ENCODE measurements at regions not wholly inside any gene's neighbourhood (a gene's known extent, or its start where the extent isn't known, plus 50 kb on each side); places are given as distances from the start of the nearest gene placed in this dataset.

DNA sequence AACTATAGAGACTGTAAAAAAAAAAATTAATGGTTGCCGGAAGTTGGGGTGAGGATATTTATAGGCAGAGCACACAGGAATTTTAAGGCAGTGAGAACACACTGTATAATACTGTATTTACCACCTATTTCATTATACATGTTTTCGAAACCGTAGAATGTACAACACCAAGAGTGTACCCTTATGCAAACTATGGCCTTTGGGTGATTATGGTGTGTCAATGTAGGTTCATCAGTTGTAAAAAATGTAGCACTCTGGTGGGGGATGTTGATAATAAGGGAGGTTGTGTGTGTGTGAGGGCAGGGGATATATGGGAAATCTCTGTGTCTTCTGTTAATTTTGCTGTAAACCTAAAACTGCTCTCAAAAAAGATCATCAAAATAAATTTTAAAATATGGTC is 791.7 kb upstream of the CDH10 start:
- no peak for DNase-seq (ENCODE audit: extremely low spot score)
- POLR2A ChIA-PET, result no interaction called here
- CTCF ChIA-PET, result no interaction called here

DNA sequence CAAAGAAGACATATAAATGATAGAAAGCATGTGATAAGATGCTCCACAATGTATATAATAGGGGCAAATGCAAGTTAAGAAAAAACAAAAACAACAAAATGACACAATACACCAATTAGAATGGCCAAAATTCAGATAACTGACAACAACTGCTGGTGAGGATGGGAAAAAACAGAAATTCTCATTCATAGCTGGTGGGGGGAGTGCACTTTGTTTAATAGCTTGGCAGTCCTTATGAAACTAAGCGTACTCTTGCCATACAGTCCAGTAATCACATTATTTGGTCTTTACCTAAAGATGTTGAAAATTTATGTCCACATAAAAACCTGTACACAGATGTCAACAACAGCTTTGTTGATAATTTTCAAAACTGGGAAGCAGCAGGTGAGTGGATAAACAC is 791.1 kb upstream of the CDH10 start:
- ChIA-PET CTCF (no interaction called here), POLR2A (interaction anchor here (0.6 kb wide), 1 partner anchor 17 kb away, joined by 3 read pairs; no protein-coding TSS in a partner anchor)
- no peak for DNase-seq (ENCODE audit: extremely low spot score)
- TF ChIP-seq ZNF384 (IDR thresholded peaks at IDR 0.05), result no peak
- TF ChIP-seq FOXM1 (IDR thresholded peaks at IDR 0.05; ENCODE audit: borderline replicate concordance), result no peak
- TF ChIP-seq FOXA1 (IDR thresholded peaks at IDR 0.05), result no peak
- TF ChIP-seq SP1 (IDR thresholded peaks at IDR 0.05), result no peak
- no peak for TF ChIP-seq NFRKB (IDR thresholded peaks at IDR 0.05)
- no peak for TF ChIP-seq TARDBP (IDR thresholded peaks at IDR 0.05)
- TF ChIP-seq, protein P1, sequence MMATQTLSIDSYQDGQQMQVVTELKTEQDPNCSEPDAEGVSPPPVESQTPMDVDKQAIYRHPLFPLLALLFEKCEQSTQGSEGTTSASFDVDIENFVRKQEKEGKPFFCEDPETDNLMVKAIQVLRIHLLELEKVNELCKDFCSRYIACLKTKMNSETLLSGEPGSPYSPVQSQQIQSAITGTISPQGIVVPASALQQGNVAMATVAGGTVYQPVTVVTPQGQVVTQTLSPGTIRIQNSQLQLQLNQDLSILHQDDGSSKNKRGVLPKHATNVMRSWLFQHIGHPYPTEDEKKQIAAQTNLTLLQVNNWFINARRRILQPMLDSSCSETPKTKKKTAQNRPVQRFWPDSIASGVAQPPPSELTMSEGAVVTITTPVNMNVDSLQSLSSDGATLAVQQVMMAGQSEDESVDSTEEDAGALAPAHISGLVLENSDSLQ (IDR thresholded peaks at IDR 0.05), result no peak
- TF ChIP-seq ARNT (IDR thresholded peaks at IDR 0.05), result no peak
- TF ChIP-seq BHLHE40 (IDR thresholded peaks at IDR 0.05; ENCODE audit: borderline replicate concordance), result no peak
- TF ChIP-seq L3MBTL2 (conservative IDR thresholded peaks at IDR 0.05), result no peak
- no peak for TF ChIP-seq LEF1 (IDR thresholded peaks at IDR 0.05; ENCODE audit: borderline replicate concordance)
- TF ChIP-seq HDGF (IDR thresholded peaks at IDR 0.05; ENCODE audit: borderline replicate concordance), result no peak
- TF ChIP-seq SUZ12 (IDR thresholded peaks at IDR 0.05), result no peak
- TF ChIP-seq ELF4 (IDR thresholded peaks at IDR 0.05), result no peak
- TF ChIP-seq FOXK2 (IDR thresholded peaks at IDR 0.05), result no peak

More for the DNA sequence above, 791.7 kb upstream of the CDH10 start:
- TF ChIP-seq TARDBP (IDR thresholded peaks at IDR 0.05), result no peak

DNA sequence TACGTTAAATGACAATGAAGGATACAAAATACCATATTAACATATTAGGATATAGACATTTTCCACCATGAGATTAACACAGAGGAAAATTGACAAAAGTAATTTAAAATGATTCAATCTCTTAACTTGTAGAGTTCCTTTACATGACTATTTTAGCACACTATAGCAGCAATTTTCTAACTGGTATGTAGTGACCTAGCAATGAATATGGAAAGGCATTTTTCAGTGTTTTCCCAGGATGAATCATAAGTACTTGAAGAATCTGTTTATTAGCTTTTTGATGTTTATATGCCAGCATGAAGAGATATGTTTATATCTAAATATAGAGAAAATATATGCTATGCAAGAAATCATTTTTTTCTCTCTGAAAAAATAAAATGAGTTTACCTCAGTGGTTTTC is 782.5 kb upstream of the CDH10 start:
- CTCF ChIA-PET, result interaction anchor here (0.5 to 0.7 kb wide), 2 partner anchors 41 to 93 kb away, joined by 3 read pairs; no protein-coding TSS in a partner anchor
- POLR2A ChIA-PET, result no interaction called here

DNA sequence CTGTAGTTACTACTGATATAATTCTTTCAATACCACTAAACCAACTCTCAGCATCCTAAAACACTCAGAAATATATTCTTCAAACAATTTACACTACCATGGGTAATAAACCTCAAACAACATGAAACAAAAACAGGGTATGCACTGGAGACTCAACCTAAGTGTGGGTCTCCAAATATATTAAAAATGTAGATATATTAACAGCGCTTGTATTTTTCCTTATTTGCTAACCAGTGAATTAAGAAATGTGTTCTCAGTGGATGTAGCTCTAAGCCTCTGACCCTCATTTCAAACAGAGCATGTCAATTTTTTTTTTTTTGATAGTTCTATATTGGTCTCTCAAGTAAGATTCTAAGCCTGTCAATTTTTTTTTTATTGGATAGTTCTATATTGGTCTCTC is 778.5 kb upstream of the CDH10 start:
- CTCF ChIA-PET, result no interaction called here
- POLR2A ChIA-PET, result no interaction called here
- no peak for DNase-seq (ENCODE audit: extremely low spot score)

More for the DNA sequence above, 782.5 kb upstream of the CDH10 start:
- TF ChIP-seq ZNF384 (IDR thresholded peaks at IDR 0.05), result no peak
- no peak for TF ChIP-seq FOXM1 (IDR thresholded peaks at IDR 0.05; ENCODE audit: borderline replicate concordance)
- no peak for TF ChIP-seq LEF1 (IDR thresholded peaks at IDR 0.05; ENCODE audit: borderline replicate concordance)
- no peak for TF ChIP-seq NFRKB (IDR thresholded peaks at IDR 0.05)
- no peak for TF ChIP-seq FOXK2 (IDR thresholded peaks at IDR 0.05)
- TF ChIP-seq ELF4 (IDR thresholded peaks at IDR 0.05), result no peak
- no peak for TF ChIP-seq SUZ12 (IDR thresholded peaks at IDR 0.05)
- TF ChIP-seq CTBP1 (IDR thresholded peaks at IDR 0.05; ENCODE audit: borderline replicate concordance), result no peak
- TF ChIP-seq FOXA1 (IDR thresholded peaks at IDR 0.05), result no peak
- TF ChIP-seq SP1 (IDR thresholded peaks at IDR 0.05), result no peak
- TF ChIP-seq HDGF (IDR thresholded peaks at IDR 0.05; ENCODE audit: borderline replicate concordance), result no peak
- TF ChIP-seq BHLHE40 (IDR thresholded peaks at IDR 0.05; ENCODE audit: borderline replicate concordance), result no peak
- no peak for TF ChIP-seq ARNT (IDR thresholded peaks at IDR 0.05)
- TF ChIP-seq, protein P1 (IDR thresholded peaks at IDR 0.05), result no peak
- no peak for TF ChIP-seq L3MBTL2 (conservative IDR thresholded peaks at IDR 0.05)
- TF ChIP-seq TARDBP (IDR thresholded peaks at IDR 0.05), result no peak
- DNase-seq (ENCODE audit: extremely low spot score), result no peak

DNA sequence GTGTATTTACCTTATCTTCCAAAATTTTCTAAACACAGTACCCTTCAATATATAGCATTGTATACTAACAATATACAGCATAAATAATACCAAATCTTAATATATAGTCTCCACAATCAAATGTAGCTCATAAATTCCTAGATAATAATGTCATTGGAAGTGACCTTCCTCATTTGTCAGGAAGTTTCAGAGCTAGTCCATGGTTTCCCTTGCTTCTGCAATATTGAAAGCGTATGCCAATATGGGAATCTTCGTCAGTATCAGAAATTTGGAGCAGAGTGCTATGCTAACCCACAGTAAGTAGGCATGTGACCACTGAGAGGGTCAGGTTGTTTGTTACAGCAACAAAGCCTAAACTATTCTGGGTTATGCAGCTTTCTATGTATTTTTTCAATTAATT is 774.9 kb upstream of the CDH10 start:
- ChIA-PET POLR2A (no interaction called here), CTCF (no interaction called here)
- DNase-seq (ENCODE audit: extremely low spot score), result no peak
- TF ChIP-seq ELF4 (IDR thresholded peaks at IDR 0.05), result no peak

More for the DNA sequence above, 778.5 kb upstream of the CDH10 start:
- no peak for TF ChIP-seq TARDBP (IDR thresholded peaks at IDR 0.05)
- TF ChIP-seq FOXM1 (IDR thresholded peaks at IDR 0.05; ENCODE audit: borderline replicate concordance), result no peak
- no peak for TF ChIP-seq NFRKB (IDR thresholded peaks at IDR 0.05)
- no peak for TF ChIP-seq LEF1 (IDR thresholded peaks at IDR 0.05; ENCODE audit: borderline replicate concordance)
- TF ChIP-seq L3MBTL2 (conservative IDR thresholded peaks at IDR 0.05), result no peak
- TF ChIP-seq ZNF384 (IDR thresholded peaks at IDR 0.05), result no peak
- no peak for TF ChIP-seq CTBP1 (IDR thresholded peaks at IDR 0.05; ENCODE audit: borderline replicate concordance)
- no peak for TF ChIP-seq SUZ12 (IDR thresholded peaks at IDR 0.05)
- TF ChIP-seq HDGF (IDR thresholded peaks at IDR 0.05; ENCODE audit: borderline replicate concordance), result no peak

DNA sequence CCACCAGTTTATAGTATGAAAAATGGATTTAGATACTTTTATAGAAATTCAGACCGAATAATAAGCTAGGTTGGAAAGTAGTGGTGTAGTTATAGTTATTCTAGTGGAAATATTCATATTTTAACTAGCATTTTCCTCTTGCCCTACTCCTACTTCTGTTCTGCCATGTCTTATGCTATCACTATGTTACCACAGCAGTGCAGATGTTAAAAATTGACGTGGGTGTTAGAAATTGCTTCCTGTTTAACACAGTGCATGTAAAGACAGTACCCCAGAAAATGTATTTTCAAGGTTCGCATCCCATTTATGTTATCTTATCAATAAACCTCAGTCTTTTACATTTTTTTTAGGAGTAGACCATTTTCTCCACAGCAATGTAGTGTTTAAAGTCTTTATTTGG is 774.2 kb upstream of the CDH10 start:
- no peak for DNase-seq (ENCODE audit: extremely low spot score)
- CTCF ChIA-PET, result interaction anchor here (0.7 kb wide), 2 partner anchors 128 to 1098 kb away, joined by 3 to 5 read pairs; no protein-coding TSS in a partner anchor
- POLR2A ChIA-PET, result interaction anchor here (0.6 kb wide), 1 partner anchor 17 kb away, joined by 3 read pairs; no protein-coding TSS in a partner anchor
- no peak for TF ChIP-seq NFRKB (IDR thresholded peaks at IDR 0.05)
- no peak for TF ChIP-seq TARDBP (IDR thresholded peaks at IDR 0.05)
- no peak for TF ChIP-seq ARNT (IDR thresholded peaks at IDR 0.05)
- no peak for TF ChIP-seq L3MBTL2 (conservative IDR thresholded peaks at IDR 0.05)
- TF ChIP-seq FOXK2 (IDR thresholded peaks at IDR 0.05), result no peak
- no peak for TF ChIP-seq ELF4 (IDR thresholded peaks at IDR 0.05)
- TF ChIP-seq FOXM1 (IDR thresholded peaks at IDR 0.05; ENCODE audit: borderline replicate concordance), result no peak

DNA sequence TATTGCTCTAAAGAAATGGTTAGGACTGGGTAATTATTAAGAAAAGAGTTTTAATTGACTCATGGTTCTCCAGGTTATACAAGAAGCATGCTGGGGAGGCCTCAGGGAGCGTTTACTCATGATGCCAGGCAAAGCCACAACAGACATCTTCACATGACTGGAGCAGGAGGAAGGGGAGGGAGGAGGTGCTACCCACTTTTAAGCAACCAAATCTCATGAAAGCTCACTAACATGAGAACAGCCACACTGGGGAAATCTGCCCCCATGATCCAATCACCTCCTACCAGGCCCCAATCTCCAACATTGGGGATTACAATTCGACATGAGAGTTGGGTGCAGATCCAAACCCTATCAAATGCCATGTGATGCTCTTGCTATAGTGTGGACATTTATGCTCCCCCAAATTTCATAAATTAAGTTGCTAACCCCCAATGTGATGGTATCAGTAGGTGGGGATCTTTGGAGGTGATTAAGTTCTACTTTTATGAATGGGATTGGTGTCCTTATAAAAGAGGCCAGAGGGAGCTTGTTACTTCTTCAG is 773.6 kb upstream of the CDH10 start:
- ChIA-PET POLR2A (no interaction called here), CTCF (interaction anchor here (0.7 kb wide), 1 partner anchor 1098 kb away, joined by 3 read pairs; no protein-coding TSS in a partner anchor)
- TF ChIP-seq BHLHE40 (IDR thresholded peaks at IDR 0.05; ENCODE audit: borderline replicate concordance), result no peak
- DNase-seq (ENCODE audit: extremely low spot score), result no peak
